Naive B cell (primary cell): ENCODE measurements at regions not wholly inside any gene's neighbourhood (a gene's known extent, or its start where the extent isn't known, plus 50 kb on each side); places are given as distances from the start of the nearest gene placed in this dataset.
A peak's percentile ranks its signal among the peaks of the same experiment; 100 is the strongest.
"Not testable (repeated sequence)": the region's sequence is repeated elsewhere in the genome, so short reads cannot be mapped to it uniquely, and the experiment has no call there.

Experiments
- ATAC-seq, 2 donors: fragments of 150-1000 bp; cut with Tn5 transposase; 2 replicates each; pipeline ENCODE4 v1.10.0; 2021; ENCODE audit warnings: low read depth in 2 of 2, mild to moderate bottlenecking in 2 of 2, moderate library complexity in 2 of 2
- DNase-seq: peaks from one replicate; pipeline ENCODE4 v3.0.0; 2022
- H3K27ac Mint-ChIP-seq, 6 donors: one replicate each; pipeline ENCODE4 v1.8.0; 2020 to 2022; ENCODE audit warnings: mild to moderate bottlenecking in 6 of 6, mixed read lengths in 6 of 6, moderate library complexity in 5 of 6, inconsistent platforms in 2 of 6
- H3K27me3 Mint-ChIP-seq, 3 donors: one replicate each; pipeline ENCODE4 v1.8.0; 2021 to 2022; ENCODE audit warnings: mixed read lengths in 3 of 3, mild to moderate bottlenecking in 1 of 3
- H3K36me3 Mint-ChIP-seq, 2 donors: one replicate each; pipeline ENCODE4 v1.8.0; 2020 to 2022; ENCODE audit warnings: mixed read lengths in 2 of 2, inconsistent platforms in 1 of 2, mild to moderate bottlenecking in 1 of 2
- H3K4me1 Mint-ChIP-seq, 3 donors: one replicate each; pipeline ENCODE4 v1.8.0; 2020 to 2022; ENCODE audit warnings: mixed read lengths in 3 of 3, inconsistent platforms in 1 of 3, mild to moderate bottlenecking in 1 of 3, moderate library complexity in 1 of 3
- H3K4me3 Mint-ChIP-seq, 8 donors: one replicate each; pipeline ENCODE4 v1.8.0; 2020 to 2022; ENCODE audit warnings: mild to moderate bottlenecking in 8 of 8, mixed read lengths in 8 of 8, moderate library complexity in 8 of 8, inconsistent platforms in 2 of 8
- H3K9me3 Mint-ChIP-seq, 7 donors: one replicate each; pipeline ENCODE4 v1.8.0; 2020 to 2022; ENCODE audit warnings: mixed read lengths in 7 of 7, mild to moderate bottlenecking in 5 of 7, inconsistent platforms in 2 of 7, moderate library complexity in 1 of 7

- H3K27ac Mint-ChIP-seq, H3K4me3 Mint-ChIP-seq, DNase-seq, H3K4me1 Mint-ChIP-seq, H3K27me3 Mint-ChIP-seq, H3K36me3 Mint-ChIP-seq, ATAC-seq: not testable (repeated sequence)
- peaks cover 7 to 24% (median 15%) of the 10 kb centered on the region in 7 donors for H3K9me3 Mint-ChIP-seq
Measured at GRCh38 chr21:9656455-9656854, 864.9 kb upstream of the TPTE start.

- DNase-seq, ATAC-seq, H3K4me1 Mint-ChIP-seq, H3K27me3 Mint-ChIP-seq, H3K4me3 Mint-ChIP-seq, H3K36me3 Mint-ChIP-seq: not testable (repeated sequence)
- Mint-ChIP-seq H3K27ac (peak overlapping the region in 1 of 6 donors; percentile 28), H3K9me3 (peaks cover 3 to 22% (median 13%) of the 10 kb centered on the region in 7 donors)
Measured at GRCh38 chr21:9657779-9658178, 863.6 kb upstream of the TPTE start.

GRCh38 chr21:9659877-9660276 is 861.5 kb upstream of the TPTE start:
- not testable (repeated sequence) for ATAC-seq, H3K4me1 Mint-ChIP-seq, H3K27me3 Mint-ChIP-seq, DNase-seq, H3K4me3 Mint-ChIP-seq, H3K36me3 Mint-ChIP-seq, H3K27ac Mint-ChIP-seq
- H3K9me3 Mint-ChIP-seq: peaks cover 3 to 20% (median 12%) of the 10 kb centered on the region in 7 donors

- H3K4me1 Mint-ChIP-seq, H3K27me3 Mint-ChIP-seq, H3K4me3 Mint-ChIP-seq, H3K27ac Mint-ChIP-seq, H3K9me3 Mint-ChIP-seq, H3K36me3 Mint-ChIP-seq, ATAC-seq, DNase-seq: not testable (repeated sequence)
Measured at GRCh38 chr21:9663914-9664729, 857.3 kb upstream of the TPTE start.

GRCh38 chr21:9675811-9676210 is 845.6 kb upstream of the TPTE start:
- ATAC-seq, H3K36me3 Mint-ChIP-seq, H3K27me3 Mint-ChIP-seq, DNase-seq, H3K27ac Mint-ChIP-seq, H3K4me3 Mint-ChIP-seq, H3K9me3 Mint-ChIP-seq, H3K4me1 Mint-ChIP-seq: not testable (repeated sequence)

- H3K4me1 Mint-ChIP-seq, ATAC-seq, H3K27ac Mint-ChIP-seq, DNase-seq, H3K36me3 Mint-ChIP-seq, H3K27me3 Mint-ChIP-seq, H3K9me3 Mint-ChIP-seq, H3K4me3 Mint-ChIP-seq: not testable (repeated sequence)
Measured at GRCh38 chr21:9679029-9679428, 842.4 kb upstream of the TPTE start.

- DNase-seq, H3K4me3 Mint-ChIP-seq, H3K27me3 Mint-ChIP-seq, H3K27ac Mint-ChIP-seq, H3K9me3 Mint-ChIP-seq, H3K36me3 Mint-ChIP-seq, ATAC-seq, H3K4me1 Mint-ChIP-seq: not testable (repeated sequence)
Measured at GRCh38 chr21:9688945-9689344, 832.4 kb upstream of the TPTE start.

- not testable (repeated sequence) for H3K27me3 Mint-ChIP-seq, H3K27ac Mint-ChIP-seq, DNase-seq, H3K36me3 Mint-ChIP-seq, ATAC-seq, H3K4me1 Mint-ChIP-seq, H3K9me3 Mint-ChIP-seq, H3K4me3 Mint-ChIP-seq
Measured at GRCh38 chr21:9690981-9691380, 830.4 kb upstream of the TPTE start.

- not testable (repeated sequence) for ATAC-seq, H3K4me1 Mint-ChIP-seq, H3K27me3 Mint-ChIP-seq, H3K27ac Mint-ChIP-seq, H3K36me3 Mint-ChIP-seq, H3K9me3 Mint-ChIP-seq, DNase-seq, H3K4me3 Mint-ChIP-seq
Measured at GRCh38 chr21:9695759-9696158, 825.6 kb upstream of the TPTE start.

- not testable (repeated sequence) for DNase-seq, H3K9me3 Mint-ChIP-seq, H3K27me3 Mint-ChIP-seq, H3K27ac Mint-ChIP-seq, H3K36me3 Mint-ChIP-seq, H3K4me3 Mint-ChIP-seq, H3K4me1 Mint-ChIP-seq, ATAC-seq
Measured at GRCh38 chr21:9697751-9698150, 823.6 kb upstream of the TPTE start.

GRCh38 chr21:9705016-9705415 is 816.4 kb upstream of the TPTE start:
- H3K4me3 Mint-ChIP-seq: not testable (repeated sequence)

GRCh38 chr21:9705455-9705854 is 815.9 kb upstream of the TPTE start:
- not testable (repeated sequence) for H3K4me1 Mint-ChIP-seq, H3K9me3 Mint-ChIP-seq, DNase-seq, H3K4me3 Mint-ChIP-seq, H3K36me3 Mint-ChIP-seq, ATAC-seq, H3K27ac Mint-ChIP-seq, H3K27me3 Mint-ChIP-seq

More at GRCh38 chr21:9705016-9705415, 816.4 kb upstream of the TPTE start:
- ATAC-seq, H3K9me3 Mint-ChIP-seq, H3K4me1 Mint-ChIP-seq, H3K27ac Mint-ChIP-seq, DNase-seq, H3K27me3 Mint-ChIP-seq, H3K36me3 Mint-ChIP-seq: not testable (repeated sequence)

- not testable (repeated sequence) for ATAC-seq
Measured at GRCh38 chr21:9724542-9724941, 796.8 kb upstream of the TPTE start.

GRCh38 chr21:9727187-9727586 is 794.2 kb upstream of the TPTE start:
- not testable (repeated sequence) for H3K27me3 Mint-ChIP-seq, H3K4me3 Mint-ChIP-seq, ATAC-seq, H3K27ac Mint-ChIP-seq, DNase-seq, H3K36me3 Mint-ChIP-seq, H3K4me1 Mint-ChIP-seq
- H3K9me3 Mint-ChIP-seq: peaks cover 0 to 28% (median 13%) of the 10 kb centered on the region in 7 donors

More at GRCh38 chr21:9724542-9724941, 796.8 kb upstream of the TPTE start:
- peaks cover 0 to 28% (median 15%) of the 10 kb centered on the region in 7 donors for H3K9me3 Mint-ChIP-seq
- H3K36me3 Mint-ChIP-seq, H3K4me3 Mint-ChIP-seq, H3K27me3 Mint-ChIP-seq, DNase-seq, H3K4me1 Mint-ChIP-seq: not testable (repeated sequence)
- H3K27ac Mint-ChIP-seq: peak overlapping the region in 1 of 6 donors; percentile 13
